ENCODE measurements at regions not wholly inside any gene's neighbourhood (a gene's known extent, or its start where the extent isn't known, plus 50 kb on each side); places are given as distances from the start of the nearest gene placed in this dataset.

DNA sequence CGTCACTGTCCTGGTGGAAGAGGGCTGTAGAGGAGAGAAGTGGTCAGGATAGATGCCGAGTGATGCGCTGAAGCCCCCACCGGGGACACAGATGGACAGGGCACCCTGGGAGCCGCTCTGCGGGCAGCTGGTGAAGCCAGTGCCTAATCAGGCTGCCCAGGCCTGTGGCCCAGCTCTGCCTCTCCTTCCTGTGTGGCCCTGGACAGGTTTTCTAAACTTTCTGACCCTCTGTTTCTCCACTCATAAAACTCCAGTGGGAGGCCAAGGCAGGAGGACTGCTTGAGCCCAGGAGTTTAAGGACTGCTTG is 86.1 kb downstream of the C5orf15 start:
- DNase-seq (ENCODE audit: low read depth in 2 of 2), result no peak

DNA sequence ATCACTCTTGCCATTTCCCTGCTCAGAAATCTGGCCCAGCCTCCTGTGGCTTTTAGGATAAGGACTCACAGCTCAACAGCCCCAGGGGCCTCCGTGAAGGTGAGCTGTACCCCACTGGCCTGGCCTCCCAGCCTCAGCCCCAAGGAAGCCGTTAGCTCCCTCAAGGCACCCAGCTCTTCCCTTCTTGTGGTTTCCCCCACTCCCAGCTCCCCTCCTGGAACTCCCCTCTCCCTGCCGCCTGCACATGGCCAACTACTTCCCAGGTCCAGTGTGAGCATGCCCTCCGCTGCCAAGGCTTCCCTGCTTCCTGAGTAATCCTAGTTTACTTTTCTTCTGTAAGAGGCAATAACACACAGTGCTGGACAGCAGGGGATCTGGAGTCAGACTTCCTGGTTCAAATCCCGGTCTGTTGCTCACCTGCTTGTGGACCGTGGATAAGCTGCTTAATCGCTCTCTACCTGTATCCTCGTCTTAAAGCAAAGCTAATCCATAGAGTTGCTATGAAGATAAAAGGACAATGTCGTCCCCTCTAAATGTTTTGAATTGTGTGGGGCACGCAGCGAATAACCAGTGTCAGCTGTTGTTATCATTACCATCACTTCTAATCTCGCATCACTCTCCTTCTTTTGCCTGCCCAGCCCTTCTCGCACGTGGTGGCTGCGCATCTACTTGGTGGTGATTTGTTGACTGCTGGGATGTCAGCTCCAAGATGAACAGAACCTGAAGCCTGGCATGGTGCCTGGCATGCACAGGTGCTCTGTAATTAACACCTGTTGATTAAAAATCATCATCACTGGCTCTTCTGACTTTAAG is 86.6 kb downstream of the C5orf15 start:
- DNase-seq (ENCODE audit: low read depth in 2 of 2), result no peak

DNA sequence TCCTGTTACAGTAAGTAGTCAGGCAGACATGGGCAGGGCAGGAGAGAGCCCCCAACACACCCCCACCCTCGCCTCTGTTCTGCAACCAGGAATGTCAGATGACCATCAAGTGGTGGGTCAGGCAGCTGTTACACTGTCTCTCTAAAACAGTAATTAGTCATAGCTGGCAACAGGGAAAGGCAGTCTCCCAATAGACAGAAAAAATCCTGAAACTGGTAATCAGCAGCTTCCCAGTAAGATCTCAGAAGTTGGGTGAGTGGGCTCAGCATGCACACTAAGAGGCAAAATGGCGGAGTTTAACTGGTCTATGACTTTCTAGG is 90.2 kb downstream of the C5orf15 start:
- DNase-seq (ENCODE audit: low read depth in 2 of 2), result no peak

DNA sequence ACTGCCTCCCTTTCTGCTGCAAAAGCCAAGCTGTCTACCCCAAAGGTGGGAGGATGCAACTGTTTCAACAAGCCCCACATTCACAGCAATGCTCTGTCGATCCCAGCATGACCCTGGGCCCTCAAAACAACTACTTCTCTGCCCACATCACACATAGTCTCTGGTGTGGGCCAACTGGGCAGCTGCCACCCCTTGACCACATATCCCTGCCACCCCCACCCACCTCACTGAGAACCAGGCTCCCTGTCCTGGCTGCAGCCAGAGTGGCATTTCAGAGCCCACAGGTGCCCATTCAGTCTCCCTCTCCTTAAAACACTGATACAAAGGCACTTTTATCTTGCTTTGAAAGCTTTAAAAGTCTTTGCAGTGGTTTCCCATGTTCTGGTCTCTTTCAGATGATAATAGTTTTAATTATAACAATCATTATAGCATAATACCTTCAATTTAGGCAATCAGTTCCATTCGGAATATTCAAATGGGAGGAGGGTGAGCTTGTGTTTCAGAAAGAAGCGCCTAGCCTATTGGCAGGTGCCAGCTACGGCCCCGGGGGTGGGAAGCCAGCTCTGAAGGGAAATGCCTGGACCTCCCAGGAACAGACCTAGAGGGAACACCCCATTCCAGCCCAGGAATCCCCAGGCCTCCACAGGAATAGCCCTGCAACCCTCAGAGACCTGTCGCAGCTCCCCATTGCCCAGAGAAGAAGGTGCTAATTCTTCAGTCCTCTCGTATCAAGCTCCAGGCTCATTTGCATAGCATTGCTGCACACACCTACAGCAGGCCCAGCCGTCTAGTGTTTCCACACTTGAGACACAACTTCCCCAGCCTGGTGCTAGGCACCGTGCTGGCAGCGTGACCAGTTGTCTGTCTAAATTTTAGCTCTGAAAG is 90.8 kb downstream of the C5orf15 start:
- DNase-seq (ENCODE audit: low read depth in 2 of 2), result no peak

DNA sequence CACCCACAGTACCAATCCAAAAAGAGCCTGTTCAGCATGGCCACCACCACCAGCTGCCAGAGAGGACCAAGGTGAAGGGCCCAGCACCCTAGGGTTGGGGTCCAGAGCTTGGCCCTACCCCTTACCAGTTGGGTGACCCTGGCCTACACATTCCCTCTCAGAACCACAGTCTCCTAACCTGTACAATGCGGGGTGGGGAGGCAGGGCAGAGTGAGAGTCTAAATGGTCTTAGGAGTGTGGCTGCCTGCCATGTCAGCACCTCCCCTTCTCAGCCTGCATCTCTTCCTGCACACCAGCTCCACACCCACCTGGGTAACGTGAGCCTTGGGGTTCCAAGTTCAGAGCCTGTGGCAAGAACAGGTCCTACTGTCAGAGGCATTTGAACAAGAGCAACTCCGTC is 92.2 kb downstream of the C5orf15 start:
- DNase-seq (ENCODE audit: low read depth in 2 of 2), result no peak

DNA sequence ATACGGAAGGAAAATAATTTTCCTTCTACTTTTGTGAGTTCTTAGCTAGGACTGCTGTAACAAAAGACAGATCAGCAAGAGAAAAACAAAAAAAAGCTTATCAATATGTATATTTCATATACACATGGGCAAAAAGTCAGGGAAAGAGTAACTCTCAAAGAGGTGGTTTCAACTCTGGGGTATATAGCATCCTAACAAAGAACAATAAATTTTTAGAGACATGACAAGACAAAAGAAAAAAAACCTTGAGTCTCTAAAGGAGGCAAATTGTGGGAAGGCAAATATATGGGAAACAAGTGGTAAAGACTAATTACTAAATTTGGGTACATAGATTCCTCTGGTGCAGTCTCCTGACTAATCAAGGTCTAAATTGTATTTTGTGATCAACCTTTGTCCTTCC is 93.2 kb downstream of the C5orf15 start:
- DNase-seq (ENCODE audit: low read depth in 2 of 2), result no peak

DNA sequence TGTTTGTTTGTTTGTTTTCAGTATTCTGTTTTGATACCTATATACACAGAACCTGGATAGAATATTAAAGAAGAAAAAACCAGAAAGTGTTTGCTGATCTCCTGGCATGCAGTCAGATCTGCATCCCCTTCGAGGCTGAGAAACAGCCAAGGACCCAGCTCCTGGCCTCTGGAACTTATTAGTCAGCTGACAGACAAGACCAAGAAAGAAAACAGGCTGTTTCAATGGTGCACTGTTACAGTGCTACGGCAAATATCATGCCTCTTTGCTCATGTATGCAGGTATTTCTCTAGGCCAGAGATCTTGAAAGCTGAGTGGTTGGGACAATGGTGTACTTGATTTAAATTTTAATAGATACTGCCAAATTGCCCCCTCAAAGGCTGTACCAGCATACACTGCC is 95.0 kb downstream of the C5orf15 start:
- DNase-seq (ENCODE audit: low read depth in 2 of 2), result no peak

DNA sequence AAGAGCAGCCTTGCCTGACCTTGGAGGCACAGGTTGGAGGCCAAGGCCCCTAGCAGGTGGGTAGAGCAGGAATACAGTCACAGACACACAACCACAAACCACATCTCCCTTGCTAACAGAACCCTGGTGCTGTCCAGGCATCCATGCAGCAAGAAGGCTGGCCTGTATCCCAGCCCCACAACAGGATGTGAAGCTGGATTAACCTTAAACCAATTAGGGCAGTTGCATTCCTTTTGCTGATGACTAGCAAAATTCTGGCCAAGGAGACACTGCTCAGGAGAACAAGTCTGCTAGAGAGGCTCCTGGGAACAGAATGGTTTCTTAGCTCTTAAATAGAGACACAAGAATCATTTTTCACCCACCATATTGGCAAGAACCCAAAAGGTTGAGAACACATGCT is 97.8 kb downstream of the C5orf15 start:
- no peak for DNase-seq (ENCODE audit: low read depth in 2 of 2)

DNA sequence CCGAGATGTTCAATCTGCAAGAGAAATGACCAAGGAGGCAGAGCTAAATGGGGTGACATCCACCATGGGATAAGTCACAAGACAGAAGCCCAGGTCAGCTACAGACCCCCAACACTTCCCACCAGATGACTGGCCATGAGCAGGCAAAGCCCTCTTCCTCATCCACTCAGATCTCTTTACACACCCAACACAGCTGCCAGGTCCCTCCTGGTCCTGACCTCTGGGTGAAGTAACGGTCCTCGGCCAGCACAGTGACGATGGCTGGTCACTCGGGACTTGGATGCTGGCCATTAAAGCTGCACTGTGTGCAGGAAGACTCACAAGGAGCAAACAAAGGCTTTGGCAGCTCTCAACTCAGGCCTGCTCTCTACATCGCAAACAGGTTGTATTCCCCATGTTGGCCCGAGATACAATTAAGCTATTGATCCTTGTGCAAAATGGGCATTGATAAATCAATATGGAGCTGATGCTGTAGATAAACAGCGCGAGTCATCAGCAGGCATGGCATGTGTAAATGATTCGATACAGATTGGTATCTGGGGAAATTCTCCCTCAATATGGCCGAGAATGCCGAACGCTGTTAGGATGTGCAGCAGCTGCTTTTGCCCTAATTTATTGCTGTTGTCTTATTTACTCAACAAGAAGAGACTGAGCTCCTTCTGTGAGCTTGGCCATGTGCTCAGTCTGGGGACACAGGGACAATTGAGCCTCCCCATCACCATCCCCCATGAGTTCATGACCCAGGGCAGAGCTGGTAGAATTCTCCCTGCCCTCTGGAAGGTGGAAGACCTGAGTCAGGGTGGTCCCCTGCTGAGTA is 98.7 kb downstream of the C5orf15 start:
- no peak for DNase-seq (ENCODE audit: low read depth in 2 of 2)

DNA sequence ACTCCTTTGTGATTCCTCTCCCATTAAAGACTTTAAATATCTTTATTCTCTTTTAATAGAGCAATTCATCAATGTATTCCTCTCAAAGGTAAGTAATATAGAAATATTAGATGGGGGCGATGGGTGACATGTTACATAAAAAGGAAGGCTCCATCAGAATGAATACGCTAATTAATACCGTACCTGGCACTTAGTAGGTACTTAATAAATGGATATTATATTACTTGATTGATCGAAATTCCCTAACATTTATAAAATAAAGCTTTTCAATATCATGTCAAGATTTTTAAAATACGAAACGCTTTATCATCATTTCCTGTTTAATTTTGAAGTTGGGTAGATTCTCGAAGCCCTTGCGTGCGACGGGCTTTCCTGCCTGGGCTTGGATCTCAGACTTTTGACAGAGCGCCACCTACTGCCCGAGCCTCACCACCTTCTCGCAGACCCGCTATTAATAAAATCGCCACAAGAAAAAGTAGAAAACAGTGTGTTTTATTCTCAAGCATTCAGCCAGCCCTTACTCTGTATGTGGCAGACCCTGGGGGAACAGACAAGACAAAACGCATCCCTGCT is 99.4 kb downstream of the C5orf15 start:
- DNase-seq (ENCODE audit: low read depth in 2 of 2), result peak; percentile 49 to 68

DNA sequence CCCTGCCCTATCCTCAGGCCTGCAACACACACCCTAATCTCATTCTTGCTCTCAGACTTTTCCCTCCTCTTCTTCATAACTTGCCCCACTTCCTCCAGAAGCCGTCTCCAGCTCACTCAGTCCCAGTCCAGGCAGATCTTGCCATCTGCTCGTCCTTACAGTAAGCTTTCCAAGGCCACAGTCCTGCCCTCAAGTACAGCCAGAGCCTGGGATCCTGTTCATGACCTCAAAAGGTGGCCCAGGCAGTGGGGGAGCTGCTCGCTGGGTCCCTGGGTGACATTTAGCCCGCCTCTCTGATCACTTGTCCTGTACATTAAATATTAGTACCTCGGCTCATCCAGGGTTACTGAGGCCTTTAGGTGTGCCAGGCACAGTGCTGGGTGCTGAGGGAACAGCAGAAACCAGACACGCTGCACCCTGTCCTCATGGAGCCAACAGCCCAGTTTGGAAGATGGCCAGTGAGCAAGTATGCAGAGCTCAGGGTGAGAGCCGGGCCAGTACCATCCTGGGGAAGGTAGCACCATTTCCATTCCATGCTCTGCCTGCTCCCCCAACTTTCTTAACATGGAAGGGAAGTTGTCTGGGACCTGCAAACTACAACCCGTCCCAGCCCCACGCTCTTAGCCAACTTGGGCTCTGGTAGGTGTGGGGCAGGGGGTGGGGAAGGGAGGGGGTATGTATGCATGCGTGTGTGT is 100.4 kb downstream of the C5orf15 start:
- no peak for DNase-seq (ENCODE audit: low read depth in 2 of 2)

DNA sequence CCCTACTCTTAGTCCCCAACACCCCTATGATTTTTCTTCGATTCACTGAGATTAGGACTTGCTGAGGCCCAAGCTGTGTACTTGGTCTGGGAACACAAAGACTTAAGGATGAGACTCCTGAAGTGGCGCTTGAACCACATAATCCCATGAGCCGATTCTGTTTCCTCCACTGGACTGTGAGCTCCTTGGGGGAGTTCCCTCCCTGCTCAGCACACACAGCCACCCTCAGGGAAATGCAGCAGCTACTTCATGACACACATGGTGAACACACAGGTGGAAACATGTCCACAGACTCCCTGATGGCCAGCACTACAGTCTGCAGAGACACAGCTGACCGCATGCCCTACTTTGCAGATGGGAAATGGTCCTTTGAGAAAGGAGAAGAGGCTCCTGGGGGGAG is 101.1 kb downstream of the C5orf15 start:
- DNase-seq (ENCODE audit: low read depth in 2 of 2), result no peak

DNA sequence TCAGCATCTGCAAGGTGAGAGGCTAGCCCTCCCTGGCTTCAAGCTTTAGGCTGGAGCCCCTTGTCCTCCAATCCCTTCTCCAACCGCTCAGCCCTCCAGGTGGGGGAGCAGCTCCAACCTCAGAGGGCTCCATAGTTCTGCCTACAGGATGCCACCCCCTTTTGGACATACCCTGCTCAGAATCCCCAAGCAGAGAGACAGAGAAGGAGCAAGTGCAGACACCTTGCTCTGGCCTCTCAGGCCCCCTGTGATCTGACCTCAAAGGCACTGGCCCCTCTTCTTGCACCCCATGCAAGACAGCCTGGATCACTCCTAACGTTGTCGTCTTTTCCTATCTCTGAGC is 101.6 kb downstream of the C5orf15 start:
- DNase-seq (ENCODE audit: low read depth in 2 of 2), result no peak

DNA sequence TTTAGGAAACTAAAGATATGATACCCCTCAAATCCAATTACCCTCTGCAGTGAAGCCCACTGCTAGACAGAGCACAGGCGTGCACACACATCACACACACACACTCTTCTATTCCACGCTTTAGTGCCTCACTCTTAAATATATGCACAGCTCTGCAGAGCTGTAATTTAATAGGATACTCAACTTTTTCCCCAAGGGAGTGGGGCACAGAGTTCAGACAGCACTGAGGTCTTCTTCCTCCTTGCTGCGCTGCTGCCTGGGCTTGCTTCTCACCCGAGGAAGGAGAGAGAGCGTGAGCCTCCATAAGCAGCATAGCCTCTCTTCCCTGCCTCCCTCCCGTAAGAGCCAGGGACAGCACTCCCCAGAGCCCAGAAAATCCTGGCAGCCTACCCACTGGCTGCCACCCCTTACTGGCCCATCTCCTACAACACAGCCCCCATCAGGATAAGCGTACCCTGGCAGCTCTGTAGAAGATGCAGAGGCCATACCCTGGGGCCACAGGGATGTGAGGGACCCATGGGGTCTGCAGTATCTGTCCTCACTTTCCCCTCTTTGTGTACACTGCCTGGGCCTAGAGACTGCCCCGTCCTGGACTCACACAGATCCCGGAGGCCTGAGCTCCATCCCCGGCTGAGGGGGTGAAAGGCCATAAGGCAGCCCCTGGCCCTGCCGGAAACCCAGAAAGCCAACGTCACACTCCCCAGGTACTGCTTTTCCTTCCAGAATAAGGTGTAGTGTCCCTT is 102.1 kb downstream of the C5orf15 start:
- no peak for DNase-seq (ENCODE audit: low read depth in 2 of 2)

DNA sequence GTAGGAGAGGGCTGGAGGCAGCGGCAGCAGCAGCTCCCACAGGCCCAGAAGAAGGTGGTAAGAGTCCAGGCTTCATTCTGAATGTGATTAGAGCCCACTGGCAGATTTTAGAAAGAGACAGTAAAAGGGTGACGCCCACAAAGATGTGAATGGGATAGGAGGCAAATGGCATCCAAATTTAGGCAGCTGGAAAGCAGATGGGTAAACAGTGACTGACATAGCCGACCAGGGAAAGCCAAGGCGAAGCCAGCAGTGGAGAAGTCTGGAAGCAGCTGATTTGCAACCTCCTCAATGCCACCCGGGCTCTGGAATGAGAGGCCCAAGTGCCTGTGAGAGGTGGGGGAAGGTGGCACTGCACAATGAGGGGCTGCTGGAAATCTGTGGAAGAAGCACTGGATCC is 103.3 kb downstream of the C5orf15 start:
- DNase-seq (ENCODE audit: low read depth in 2 of 2), result no peak

DNA sequence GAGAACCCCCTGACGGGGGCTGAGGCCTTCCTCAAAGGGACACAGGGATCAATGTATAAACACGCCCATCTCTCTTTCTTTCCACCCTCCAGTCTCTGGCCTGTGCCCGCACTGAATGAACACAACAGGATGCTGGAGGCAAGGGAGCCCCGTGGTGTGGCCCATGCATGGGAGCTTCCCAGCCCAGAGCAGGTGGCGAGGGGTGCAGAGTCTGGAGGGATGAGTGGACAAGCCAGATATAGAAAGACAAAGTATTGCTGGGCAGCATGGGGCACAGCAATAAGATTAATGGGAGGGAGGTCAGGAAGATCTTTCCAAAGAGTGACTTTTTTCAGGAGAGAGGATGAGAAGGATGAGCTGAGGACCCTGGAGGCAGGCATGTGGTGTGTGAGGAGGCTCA is 103.7 kb downstream of the C5orf15 start:
- no peak for DNase-seq (ENCODE audit: low read depth in 2 of 2)

DNA sequence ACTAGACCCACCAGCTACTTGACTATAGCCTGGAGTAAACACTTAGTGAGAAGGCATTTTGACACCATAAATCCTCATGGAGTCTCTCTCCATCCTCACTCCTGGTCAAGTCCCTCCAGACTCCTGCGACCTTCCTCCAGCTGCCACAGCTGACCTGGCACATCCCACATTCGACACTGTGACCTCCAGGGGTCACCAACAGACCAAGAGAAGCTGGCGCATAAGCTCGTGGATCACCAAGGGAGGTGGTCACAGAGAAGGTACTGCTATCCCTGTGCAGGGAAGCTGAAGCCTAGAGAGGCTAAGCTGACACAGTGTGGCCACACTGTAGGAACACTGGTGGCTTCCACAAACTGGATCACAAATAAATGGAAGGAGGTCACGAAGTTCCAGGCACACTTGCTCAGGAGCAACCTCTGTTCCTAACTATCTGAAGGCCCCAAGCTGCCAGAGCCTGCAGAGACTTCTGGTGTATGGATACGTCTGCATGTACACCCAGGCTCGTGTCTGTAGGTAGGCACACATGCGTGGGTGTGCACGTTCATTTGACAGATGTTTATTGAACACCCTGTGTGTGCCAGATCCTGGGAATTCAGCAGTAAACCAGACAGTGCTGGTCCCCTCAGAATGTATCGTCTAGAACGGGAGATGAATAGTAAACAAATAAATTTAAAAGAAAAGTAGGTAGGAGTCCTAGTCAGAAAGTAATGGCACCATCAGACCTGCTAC is 104.4 kb downstream of the C5orf15 start:
- DNase-seq (ENCODE audit: low read depth in 2 of 2), result no peak

DNA sequence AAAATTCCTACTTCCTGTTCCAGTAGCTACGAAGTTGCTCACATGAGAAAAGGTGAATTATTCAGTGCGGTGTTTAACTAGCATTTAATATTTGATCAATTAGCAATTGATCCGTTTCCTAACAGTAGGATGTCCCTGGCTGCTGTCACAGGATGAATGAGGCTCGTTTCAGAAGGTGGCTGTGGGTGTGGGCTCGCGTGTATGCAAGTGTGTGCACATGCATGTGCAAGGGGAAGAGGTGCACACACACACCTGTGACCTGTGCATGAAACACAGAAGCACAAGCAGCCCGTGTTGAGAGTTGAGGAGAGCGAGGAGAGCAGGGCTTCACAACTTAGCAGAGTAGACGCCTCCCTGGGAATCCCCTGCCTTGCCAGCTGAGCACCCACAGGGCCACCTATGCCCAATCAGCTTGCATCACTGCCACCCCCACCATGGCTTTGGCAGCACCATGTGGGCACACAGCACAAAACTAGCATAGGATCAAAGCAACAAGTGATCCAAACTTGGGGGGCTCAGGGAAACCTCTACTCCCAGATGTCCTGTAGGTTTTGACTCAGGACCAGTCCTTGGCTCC is 107.2 kb downstream of the C5orf15 start:
- no peak for DNase-seq (ENCODE audit: low read depth in 2 of 2)

DNA sequence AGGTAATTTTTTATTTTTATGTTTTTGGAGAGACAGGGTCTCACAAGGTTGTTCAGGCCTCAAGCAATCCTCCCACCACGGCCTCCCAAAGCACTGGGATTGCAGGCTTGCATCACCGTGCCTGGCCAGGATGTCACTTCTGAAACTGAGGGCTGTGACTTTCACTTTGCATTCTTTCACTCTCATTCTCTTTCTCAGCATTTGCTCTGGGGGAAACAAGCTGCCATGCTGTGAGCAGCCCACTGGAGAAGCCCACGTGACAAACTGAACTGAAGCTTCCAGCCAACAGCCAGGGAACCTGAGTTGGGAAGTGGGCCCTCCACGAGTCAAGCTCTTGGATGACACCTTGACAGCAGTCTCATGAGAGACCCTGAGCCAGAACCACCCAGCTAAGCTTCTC is 109.4 kb downstream of the C5orf15 start:
- DNase-seq (ENCODE audit: low read depth in 2 of 2), result no peak

Data from stimulated activated CD4-positive, alpha-beta T cell treated with anti-CD3 and anti-CD28 coated beads, Interleukin-15, amount 100 ng/mL, for 48 hours (primary cell).